ENCODE measurements at regions not wholly inside any gene's neighbourhood (a gene's known extent, or its start where the extent isn't known, plus 50 kb on each side); places are given as distances from the start of the nearest gene placed in this dataset.

DNA sequence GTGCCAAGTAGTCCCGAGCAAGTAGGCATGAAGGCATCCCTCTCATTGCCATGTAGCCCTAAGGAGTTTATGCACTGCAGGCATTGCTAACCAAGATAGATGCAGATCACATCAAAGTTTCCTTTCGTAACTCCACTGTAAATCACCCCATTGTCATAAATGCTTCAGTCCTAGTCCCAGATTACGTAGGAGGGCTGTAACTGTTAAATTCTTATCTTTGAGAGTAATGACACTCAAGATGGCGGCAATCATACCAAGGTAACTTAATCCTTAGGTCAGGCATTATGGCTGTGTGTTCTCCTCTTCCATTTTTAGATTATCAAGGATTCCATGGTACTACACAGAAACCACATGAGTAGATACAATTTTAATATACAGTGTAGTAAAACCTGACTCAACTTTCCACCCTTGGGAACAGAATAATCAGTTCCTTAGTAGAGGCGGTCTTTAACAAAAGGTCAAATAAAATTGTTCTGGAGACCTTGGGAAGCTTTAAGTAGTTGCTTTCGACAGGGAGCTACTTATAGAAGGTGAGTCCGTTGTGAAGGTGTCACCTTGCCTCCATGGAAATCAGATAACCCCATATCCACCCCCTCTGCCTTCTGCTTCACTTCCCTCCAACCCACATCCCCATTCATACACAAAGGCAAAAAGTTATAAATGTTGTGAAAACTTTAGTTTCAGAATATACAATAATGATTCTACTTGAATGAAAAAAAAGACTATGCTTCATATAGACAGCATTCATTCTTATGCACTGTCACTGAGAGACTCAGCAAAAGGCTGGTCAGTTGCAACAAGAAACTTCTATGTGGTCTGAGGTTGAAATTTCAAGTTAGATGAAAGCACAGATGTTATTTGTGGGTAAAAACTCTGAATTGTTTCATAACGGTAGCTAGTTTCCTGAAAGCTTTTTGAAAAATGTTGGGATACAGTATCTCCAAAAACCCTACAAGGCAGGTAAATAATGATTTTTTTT is 64.8 kb upstream of the GALNT5 start:
- no peak for TF ChIP-seq EZH2 (IDR thresholded peaks at IDR 0.05; ENCODE audit: insufficient read depth, poor library complexity, severe bottlenecking)
- TF ChIP-seq EZH2phosphoT487 (IDR thresholded peaks at IDR 0.05; ENCODE audit: insufficient read depth, low read depth) = no peak
